ENCODE measurements at regions not wholly inside any gene's neighbourhood (a gene's known extent, or its start where the extent isn't known, plus 50 kb on each side); places are given as distances from the start of the nearest gene placed in this dataset.
"Not testable (repeated sequence)": the region's sequence is repeated elsewhere in the genome, so short reads cannot be mapped to it uniquely, and the experiment has no call there.

DNA sequence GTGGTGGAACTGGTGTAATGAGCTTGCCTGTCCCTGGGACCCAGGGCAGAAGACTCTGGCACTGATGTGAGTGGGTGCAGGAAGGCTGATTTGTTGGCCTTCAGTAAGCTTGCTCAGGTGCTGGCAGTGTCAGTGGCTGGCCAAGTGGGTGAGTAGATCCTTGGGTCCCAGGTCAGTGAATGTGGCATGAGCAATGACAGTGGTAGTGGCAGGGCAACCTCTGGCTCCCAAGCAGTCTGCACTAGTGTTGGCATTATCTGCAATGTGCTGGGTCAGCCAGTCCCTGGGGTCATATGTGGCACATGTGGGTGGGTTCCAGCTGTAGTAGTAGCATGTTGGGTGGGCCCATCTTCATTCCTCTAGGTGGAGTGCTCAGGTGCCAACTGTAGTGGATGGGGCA, 640.9 kb upstream of the GRM3 start:
- DNase-seq, result no peak

GRCh38 chr7:85997515-85997914, 646.2 kb upstream of the GRM3 start:
- no peak for DNase-seq

- no peak for DNase-seq
Measured at GRCh38 chr7:85995101-85995500, 648.6 kb upstream of the GRM3 start.

DNA sequence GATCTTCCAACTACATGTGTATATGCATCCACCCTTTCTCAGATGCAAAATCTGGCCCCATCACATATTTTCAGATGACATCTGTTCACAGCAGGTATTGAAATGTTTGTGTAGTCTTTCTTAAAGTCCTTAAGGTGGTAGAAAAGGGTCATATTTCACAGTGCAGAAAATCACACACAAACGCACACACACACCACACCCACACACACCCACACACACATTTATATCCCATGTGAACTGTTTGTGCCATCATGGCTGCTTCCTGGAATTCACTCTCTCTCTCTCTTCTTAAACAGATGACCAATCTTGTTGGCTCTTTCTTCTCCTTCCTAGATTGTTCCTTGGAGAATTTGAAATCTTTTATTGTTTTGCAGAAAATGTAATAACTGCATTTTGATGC, 663.0 kb upstream of the GRM3 start:
- DNase-seq, result no peak

DNA sequence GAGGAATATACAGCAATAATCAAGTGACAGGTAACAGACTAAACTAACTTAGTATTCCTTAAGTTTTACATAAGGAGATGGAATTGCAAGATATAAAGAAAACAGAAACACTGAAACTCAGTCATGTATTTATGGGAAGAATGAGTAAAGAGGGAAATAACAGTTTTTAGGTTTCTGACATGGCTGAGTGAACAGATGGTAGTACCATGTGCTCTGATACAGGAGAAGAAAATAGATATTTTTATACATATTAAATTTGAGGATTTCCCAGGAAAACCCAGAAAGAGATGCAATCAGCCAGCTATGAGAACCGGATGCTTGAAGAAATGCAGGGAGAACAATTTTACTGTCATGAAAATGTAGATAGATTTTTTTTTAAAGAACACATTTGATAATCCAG, 669.5 kb upstream of the GRM3 start:
- no peak for DNase-seq

- DNase-seq, result no peak
Measured at GRCh38 chr7:85972504-85973141, 671.1 kb upstream of the GRM3 start.

DNA sequence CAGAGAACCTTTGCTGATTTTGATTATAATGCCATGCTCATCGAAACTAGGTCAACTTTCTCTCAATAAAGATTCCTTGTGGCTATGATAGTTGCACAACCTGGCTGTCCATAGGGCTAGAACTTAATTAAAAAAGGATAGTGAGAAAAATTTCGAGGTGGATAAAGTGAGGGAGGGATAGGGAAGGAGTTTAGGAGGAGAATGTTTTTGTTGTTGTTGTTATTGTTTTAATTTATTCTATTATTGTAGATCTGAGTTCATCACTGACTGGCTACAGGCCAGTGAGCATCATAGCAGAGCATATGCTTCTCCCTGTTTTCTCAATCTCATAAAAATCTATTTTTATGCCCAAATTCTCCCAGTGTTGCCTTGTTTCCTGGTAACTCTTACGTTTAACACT, 688.7 kb upstream of the GRM3 start:
- no peak for DNase-seq

DNA sequence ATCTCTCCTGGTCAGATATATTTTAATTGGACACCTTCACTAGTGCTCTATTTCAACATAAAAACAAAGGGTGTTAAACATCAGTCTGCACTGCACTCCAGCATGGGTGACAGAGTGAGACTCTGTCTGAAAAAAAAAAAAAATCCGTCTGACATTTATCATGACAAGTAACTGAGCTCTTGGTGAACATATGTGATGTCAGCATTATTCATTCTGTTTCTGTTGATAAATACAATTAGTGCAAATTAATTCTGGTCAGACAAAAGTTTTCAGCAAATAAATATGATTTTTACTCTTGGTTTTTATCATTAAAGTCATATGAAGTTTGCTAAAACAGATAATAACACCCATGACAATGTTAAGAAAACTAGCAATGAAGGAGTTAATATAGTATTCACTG, 692.8 kb upstream of the GRM3 start:
- no peak for DNase-seq

- no peak for DNase-seq
Measured at GRCh38 chr7:85950418-85950817, 693.3 kb upstream of the GRM3 start.

DNA sequence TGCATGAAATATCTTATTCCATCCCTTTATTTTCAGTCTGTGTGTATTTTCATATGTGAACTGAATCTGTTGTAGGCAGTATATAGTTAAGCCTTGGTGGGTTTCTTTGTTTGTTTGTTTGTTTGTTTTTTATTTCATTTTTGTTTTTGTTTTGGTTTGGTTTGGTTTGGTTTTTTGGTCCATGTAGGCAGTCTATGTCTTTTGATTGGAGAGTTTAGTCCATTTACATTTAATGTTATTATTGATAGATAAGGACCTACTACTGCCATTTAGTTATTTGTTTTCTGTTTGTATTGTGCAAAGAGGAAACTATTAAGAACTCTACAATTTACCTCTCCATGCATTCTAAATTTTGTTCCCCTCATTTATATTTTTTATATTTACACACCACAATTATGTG, 695.9 kb upstream of the GRM3 start:
- DNase-seq, result no peak

DNA sequence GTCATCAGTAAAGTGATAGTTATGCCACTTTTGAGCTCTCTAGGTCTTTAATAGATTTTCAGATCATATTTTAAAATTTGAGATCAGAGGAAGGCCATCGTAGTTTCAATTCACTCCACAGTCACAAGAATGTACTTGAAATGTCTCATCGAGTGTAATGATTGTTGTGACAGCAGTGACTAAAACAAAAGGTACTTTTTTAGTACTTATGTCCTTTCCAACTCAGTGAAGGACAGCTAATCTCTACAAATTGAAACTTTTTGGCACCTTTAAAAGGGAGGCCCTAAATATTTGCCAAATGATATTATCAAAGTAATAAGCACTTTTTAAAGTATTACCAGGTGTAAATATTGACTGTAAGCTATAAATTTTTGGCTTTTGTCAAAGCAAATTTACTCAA, 702.9 kb upstream of the GRM3 start:
- DNase-seq, result no peak

GRCh38 chr7:85931919-85932318, 711.8 kb upstream of the GRM3 start:
- DNase-seq, result no peak

DNA sequence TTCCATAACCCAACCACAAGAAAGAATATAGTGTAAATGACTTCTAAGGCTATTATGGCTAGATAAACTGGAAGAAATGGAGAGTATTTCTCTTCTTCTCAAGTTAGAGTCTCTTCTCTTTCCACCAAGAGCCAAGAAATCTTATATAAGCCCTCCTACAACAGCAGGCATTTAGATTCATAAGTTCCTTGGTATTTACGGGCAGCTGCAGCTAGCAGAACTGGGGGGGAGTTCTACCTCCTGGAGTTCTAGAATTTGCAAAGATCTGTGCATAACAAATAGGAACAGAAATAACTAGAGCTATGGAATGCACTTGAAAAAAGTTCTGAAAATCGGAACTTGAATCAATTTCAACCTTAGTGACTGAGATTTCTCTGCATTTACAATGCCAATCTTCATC, 715.2 kb upstream of the GRM3 start:
- DNase-seq, result no peak

GRCh38 chr7:85927226-85927625, 716.5 kb upstream of the GRM3 start:
- no peak for DNase-seq

- no peak for DNase-seq
Measured at GRCh38 chr7:85924062-85924461, 719.6 kb upstream of the GRM3 start.

DNA sequence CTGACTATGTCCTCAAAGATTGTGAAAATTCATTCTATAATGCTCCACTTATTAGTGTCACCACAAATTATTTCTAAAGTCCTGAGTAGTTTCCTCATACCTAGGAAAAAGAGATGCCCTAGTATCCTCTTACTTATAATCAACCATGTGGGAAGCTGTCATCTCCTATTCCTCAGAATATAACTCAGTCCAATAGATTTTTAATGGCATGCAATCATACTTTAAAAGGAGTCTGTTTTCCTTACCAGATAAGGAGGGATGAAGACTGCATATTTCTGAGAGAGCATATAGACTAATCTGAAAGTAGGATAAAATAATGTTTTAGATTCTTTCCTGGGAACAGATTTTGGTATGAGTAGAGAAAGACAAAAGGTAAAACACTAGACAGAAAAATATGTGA, 727.7 kb upstream of the GRM3 start:
- DNase-seq, result no peak

- no peak for DNase-seq
Measured at GRCh38 chr7:85914437-85914836, 727.6 kb upstream of the SEMA3D start.

GRCh38 chr7:85908051-85908450, 721.2 kb upstream of the SEMA3D start:
- no peak for DNase-seq

DNA sequence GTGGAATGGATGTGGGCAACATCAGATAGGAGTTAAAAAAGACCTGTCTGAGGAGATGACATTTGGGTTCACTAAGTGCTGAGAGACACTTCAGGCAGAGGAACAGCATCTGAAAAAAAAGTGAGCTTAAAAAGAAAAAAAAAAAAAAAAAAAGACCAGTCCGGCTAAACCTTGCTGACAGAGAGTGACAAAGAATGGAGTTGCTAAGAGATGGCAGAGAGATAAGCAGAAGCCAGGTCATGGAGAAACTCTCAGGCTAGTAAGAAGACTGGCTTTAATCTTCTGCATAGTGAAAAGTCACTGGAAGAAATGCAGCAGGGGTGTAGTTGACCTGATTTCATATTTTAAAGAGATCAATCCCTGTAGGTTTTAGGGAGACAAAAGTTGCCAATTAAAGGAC, 711.1 kb upstream of the SEMA3D start:
- DNase-seq, result no peak

- DNase-seq, result no peak
Measured at GRCh38 chr7:85896531-85896930, 709.7 kb upstream of the SEMA3D start.

DNA sequence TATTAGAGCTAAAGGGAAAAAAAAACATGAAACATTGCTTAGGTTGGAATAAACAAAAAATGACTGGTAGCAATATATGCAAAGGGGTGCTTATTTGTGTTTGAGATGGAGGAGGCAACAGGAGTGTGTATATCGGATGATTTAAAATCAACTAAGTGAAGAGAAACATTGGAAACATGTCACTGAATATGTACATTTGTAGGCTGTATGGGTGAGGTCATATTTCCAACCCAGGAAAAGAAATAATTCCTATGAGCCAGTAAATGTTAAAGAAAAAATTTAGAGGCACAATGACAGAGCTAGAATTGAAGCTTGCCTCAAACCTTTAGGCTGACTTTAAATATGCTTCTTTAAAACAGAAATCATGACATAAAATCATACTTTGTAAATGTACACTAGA, 709.0 kb upstream of the SEMA3D start:
- no peak for DNase-seq

- DNase-seq, result not testable (repeated sequence)
Measured at GRCh38 chr7:85891900-85892299, 705.0 kb upstream of the SEMA3D start.

- DNase-seq, result no peak
Measured at GRCh38 chr7:85890244-85890811, 703.5 kb upstream of the SEMA3D start.

DNA sequence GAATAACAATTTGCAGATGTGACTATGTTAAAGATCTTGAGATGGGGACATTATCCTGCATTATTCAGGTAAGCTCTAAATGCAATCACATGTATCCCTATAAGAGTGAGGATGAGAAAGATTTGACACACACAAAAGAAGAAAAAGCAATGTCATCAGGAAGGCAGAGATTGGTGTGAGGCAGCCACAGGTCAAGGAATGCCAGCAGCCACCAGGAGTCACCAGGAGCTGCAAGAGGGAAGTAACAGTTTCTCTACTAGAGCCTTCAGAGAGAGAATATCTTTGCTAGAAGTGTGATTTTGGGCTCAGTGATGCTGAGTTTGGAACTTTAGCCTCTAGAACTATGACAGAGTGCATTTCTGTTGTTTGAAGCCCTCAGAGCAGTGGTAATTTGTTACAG, 700.3 kb upstream of the SEMA3D start:
- DNase-seq, result no peak

GRCh38 chr7:85882335-85882734, 695.5 kb upstream of the SEMA3D start:
- no peak for DNase-seq
